GM18867 (cell line): ENCODE measurements at regions not wholly inside any gene's neighbourhood (a gene's known extent, or its start where the extent isn't known, plus 50 kb on each side); places are given as distances from the start of the nearest gene placed in this dataset.
A peak's percentile ranks its signal among the peaks of the same experiment; 100 is the strongest.
"Not testable (repeated sequence)": the region's sequence is repeated elsewhere in the genome, so short reads cannot be mapped to it uniquely, and the experiment has no call there.

Source experiments
- ATAC-seq: cut with Tn5 transposase; IDR thresholded peaks from one replicate; pipeline ENCODE4 v1.9.1; 2021; ENCODE audit warnings: mild to moderate bottlenecking, moderate library complexity; ENCODE audit not compliant: unreplicated experiment

DNA sequence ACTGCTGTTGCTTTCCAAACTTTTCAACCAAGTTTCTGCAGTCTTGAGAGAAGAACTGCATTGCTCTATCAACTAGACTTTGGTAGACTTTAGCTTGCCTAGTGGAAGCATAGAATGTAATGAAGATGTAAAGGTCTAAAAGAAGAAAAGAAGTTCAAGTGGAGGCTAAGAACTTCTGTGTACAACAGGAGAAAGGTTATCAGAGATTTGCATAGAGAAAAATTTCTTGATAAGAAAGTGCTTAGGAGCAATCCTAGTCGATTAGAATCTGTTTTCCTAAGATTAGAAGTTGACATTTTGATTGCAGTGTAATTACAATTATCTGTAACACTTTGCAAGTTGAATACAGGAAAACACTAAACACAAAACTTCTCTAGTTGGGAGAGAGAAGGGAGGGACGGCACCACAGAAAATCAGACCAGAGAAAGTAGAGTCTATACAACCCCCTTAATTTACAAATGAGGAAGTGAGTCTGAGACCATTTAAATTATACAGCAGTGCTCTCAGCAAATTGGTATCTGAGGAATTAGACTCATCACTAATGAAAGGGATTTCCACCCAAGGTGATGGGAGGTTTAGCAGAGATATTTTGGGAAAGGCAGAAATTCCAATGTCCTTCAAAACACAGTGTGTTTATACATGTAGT lies 194.3 kb upstream of the MARCKS start:
- ATAC-seq: peak; percentile 84

DNA sequence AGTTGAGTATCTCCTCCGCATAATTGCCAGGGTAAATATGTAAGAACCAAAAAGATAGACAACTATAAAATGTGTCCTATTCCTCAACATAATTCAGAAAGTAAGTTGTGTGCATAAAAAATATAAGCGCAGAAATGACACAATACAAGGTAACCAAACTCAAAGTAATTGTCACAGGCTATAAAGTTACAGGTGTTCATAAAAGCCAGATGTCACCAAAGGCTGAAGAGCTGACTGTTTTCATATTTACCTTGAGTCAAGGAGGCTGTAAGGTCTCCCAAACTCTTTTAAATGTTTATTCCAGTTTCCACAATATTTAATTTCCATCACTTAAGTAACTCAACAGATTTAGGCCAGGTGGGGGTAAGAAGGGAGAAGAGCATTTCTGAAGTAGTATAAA lies 192.2 kb upstream of the MARCKS start:
- ATAC-seq: no peak

DNA sequence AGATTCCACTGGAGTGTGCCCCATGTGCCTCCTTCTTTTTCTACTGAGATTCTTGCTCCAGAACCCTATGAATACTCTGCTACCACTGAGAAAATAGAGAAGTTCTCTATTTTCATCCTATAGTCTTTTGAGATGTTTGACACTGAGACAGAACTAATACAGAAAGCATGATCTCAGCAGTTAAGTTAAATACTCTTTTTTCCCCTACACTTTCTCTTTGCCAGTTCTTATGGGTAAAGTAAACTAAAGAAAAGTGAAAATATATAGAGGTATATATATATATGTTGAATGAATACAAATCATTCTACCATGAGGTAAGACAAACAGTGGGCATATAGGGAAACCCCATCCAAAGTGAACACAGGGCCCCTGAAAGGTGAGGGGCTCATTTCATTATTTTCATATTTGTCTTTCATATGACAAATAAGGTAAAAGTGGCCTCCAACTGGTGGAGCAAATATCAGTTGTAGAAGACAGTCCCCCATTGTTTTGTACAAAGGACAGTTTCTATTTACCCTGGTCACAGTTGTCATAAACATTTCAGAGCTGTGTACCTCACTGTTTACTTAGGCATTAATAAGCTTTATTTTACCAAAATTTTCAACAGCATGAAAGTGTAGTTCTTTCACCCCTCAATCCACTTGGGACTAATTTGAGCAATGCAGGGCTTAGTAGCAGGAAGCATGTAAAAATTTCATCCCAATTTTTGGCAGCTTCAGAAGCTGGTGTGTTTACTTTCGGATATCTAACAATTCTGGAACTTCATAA lies 188.3 kb upstream of the MARCKS start:
- peak; percentile 52 for ATAC-seq

DNA sequence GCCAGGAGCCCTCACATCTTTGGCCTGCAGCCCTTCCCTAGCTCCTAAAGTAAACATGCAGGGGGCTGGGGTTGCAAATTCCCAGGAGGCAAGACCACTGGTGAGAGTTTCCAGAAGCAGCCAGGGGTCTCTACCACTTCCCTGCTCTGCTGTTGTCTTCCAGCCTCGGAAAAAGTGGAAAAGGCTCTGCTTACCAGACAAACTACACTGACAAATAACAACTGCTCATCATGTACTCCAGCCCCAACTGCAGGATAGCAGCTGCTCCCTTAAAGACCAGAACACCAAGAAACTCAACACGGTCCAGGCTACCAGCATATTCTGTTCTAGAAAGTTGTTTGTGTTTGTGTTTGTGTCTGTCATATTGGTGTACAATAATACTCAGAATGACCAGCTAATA lies 187.5 kb upstream of the MARCKS start:
- ATAC-seq: no peak

DNA sequence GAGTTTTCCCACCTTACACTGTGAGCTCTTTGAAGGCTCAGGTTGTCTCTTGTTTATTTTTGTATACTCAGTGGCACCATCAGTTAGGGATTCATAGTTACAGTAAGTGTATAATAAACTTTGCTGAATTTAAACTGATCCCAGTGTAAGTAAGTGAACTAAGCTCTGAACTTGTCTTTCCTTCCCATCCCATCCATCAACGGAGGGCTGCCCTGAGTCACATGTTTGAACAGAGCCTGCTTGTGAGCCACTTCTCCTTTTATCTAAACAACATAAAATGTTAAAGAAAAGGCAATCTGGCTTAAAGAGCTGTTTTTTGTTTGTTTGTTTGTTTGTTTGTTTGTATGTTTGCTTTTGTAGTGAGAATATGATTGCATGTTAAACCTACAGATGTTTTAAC lies 185.7 kb upstream of the MARCKS start:
- no peak for ATAC-seq

DNA sequence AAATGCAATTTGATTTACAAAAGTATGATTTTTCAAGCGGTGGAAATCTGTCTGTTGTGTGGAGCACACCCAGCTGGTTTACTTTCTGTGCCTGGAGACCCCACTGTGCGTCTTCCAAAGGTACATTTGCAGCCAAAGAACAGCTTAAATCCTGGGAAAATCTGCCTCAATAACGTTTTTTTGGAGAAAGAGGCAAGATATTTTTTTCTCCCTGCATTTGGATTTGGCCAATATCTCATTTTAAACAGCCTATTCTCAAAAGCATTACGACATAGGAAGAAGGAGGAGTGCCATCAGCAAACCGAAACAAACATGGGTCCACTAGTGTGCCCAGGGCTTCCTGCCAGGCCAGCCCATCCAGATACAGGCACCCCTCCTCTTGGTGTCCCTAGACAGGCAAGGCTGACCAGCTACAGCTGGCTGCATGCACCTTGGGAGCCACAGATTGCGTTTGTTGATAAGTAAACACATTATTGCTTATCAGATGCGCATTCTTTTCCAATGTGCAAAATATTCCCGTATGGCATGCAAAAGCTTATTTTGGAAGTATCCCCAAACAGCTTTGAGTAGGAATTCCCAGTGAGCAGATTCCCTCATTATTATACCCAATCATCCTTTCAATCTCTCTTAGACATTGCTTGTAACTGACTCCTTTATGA lies 184.5 kb upstream of the MARCKS start:
- no peak for ATAC-seq

DNA sequence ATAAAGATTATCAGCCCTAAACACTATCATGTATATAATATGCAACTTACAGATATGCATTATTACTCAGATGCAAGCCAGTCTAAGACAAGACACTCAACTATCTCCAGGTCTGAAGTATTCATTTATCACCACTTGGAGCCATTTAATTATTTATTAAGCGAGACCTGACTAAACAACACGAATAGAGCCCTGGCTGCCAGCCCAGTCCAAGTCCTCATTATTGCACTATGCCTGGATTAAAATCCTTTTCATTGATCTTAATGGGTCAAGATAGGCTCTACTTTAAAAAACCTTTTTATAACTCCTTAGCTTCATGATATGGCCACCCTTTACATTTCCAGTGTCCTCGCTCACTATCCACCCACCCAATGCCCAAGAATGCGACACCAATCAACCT lies 183.1 kb upstream of the MARCKS start:
- no peak for ATAC-seq

DNA sequence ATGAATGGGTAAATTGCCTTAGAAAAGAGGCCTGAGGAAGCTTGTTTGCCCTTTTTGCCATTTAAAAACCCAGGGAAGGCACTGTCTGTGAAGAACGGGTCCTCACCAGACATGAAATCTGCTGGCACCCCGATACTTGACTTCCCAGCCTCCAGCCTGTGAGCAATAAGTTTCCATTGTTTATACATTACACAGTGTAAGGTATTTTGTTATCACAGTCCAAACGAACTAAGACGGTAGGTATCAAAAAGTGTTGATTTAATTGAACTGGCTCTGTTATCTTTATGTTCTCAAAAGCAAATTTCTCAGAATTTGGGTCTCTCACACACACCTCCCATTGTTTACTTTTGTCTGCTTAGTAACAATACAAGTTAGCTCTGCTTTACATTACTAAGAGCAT lies 181.1 kb upstream of the MARCKS start:
- no peak for ATAC-seq

DNA sequence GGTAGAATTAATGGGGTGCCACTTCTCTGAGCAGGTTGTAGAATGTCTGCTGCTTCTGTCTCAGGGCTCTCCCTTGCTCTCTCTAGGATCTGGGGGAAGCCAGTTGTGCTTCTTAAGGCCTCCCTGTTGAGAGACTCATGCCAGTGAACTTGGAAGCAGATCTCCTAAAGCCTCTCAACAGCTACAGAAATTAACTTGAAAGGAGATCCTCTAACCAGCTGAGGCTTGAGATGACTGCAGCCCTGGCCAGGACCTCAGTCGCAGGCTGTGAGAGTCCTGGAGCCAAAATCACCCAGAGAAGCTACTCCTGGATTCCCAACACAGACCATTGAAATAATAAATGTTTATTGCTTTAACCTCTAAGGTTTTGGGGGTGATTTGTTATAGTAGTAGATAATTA lies 180.2 kb upstream of the MARCKS start:
- no peak for ATAC-seq

DNA sequence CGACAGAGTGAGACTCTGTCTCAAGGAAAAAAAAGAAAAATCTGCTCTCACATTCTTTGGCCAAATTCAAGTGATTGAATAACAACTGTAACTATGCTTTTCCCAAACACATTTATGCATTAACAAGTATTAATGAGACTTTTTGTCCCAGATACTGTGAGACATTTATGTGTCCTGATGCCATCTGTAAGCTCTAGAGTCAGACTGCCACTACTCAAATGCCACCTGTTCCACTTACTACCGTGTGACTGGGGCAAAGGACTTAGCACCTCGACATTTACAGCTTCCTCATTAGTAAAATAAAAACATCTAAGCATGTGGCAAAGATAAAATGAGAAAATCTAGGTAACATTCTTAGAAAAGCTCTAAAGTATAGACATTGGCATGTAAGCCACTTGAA lies 178.1 kb upstream of the MARCKS start:
- no peak for ATAC-seq

DNA sequence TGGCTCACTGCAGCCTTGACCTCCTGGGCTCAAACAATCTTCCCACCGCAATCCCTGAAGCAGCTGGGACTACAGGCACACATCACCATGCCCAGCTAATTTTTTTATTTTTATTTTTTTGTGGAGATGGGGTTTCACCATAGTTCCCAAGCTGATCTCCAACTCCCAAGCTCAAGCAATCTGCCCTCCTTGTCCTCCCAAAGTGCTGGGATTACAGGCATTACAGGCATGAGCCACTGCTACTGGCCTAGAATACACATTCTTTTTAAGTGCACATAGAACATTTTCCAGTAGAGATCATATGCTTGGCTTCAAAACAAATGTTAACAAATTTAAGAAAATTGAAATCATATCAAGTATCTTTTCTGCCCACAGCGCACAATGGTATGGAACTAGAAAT lies 176.8 kb upstream of the MARCKS start:
- no peak for ATAC-seq

DNA sequence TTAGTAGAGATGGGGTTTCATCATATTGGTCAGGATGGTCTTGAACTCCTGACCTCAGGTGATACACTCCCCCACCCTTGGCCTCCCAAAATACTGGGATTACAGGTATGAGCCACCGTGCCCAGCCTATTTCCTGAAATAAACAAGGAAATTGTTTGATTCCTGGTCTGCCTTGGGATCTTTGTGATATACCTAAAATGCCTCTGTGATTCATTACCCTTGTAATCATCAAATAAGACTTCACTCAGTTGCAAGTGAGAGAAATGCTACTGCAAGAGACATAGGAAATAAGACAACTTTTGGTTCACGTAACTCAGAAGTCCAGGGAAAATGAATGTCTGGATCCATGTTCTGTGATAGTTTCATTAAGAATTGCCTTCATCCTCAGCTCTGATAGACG lies 173.2 kb upstream of the MARCKS start:
- ATAC-seq: no peak

DNA sequence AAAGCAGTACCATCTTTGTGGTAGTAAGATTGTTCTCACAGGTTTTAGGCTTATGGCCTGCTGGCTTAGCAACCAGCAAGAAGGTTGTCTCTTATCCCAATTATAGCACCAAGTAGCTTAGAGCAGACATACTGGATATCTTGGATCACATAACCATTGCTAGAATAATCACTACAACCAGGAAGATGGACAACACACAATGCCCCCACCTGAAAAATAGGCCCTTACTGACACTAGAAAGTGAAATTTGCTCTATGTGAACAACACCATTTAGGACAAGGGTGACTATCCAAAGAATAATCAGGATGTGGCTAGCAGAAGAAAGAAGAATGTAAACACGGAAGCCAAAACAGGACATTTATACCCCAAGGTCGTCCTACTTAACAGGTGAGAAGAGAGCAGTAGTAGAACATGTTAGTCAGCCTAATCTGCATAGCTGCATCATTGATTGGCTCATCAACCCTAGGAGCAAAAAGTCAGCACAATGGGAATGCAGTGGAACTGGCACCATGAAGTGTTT lies 172.7 kb upstream of the MARCKS start:
- no peak for ATAC-seq

DNA sequence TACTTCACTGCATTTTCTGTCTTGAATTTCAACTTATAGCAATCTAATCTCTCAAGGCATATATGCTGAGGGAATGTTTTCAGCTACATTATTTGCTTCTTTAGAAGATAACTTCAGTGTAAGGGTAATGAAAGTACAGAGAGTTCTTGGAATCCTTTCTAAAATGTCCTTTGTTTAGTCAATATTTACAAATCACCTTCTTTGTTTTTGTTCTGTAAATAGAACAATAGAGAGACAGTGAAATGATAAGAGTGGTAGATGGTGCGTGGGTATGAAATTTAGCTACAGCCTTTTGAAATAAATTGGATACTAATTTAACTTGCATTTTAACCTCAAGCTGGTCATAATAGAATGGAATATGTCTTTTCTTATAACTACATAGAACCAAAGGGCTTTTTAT lies 171.1 kb upstream of the MARCKS start:
- ATAC-seq: no peak

DNA sequence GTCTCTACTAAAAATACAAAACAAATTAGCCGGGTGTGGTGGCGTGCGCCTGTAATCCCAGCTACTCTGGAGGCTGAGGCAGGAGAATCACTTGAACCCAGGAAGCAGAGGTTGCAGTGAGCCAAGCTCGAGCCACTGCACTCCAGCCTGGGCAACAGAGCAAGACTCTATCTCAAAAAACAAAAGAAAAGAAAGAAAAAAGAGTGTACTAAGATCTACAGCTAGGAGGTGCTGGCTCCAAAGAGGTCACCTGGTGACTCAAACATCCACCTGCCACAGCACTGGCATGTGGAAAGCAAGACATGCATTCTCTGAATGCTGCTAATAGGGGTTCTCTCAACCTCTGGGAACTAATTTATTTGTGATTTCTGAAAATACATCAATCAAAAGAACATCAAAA lies 167.5 kb upstream of the MARCKS start:
- ATAC-seq: not testable (repeated sequence)

DNA sequence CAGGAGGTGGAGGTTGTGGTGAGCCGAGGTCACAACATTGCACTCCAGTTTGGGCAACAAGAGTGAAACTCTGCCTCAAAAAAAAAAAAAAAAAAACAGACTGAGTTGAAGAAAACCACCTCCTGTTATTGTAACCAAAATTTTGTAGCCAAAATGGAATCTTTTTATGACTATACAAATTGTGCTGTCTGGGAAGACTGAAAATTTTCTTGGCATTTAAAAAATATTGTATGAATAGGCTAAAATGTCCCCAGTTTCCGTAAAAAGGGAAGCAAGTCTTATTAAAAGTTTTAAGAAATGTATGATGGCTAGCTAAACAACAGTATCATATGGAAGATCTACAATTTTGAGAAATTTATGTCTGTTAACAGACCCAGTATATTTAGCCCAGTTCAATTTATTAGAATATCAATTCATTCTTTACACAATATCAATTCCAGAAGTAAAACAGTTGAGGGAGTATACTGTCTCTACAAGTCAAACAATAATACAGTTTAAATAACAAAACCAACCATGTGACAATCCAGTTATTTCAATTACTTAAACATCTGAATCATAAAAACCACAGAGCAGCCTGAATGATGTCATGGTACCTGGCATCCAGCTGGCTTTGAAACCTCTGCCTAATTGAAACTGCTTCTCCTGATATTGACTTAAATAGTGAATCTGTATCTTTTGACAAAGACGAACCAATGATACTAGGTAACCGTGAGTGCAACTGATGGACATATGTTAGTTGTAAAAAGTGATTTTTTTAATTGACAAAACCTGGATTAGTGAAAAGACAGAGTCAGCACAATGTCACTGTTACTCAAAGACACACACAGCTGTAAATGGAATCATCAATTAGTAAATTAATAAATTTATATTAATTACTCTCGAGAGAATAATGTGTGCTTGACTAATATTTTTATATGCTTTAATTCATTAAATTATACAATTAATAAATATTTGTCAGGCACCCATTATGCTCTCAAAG lies 166.6 kb upstream of the MARCKS start:
- peak; percentile 80 for ATAC-seq

DNA sequence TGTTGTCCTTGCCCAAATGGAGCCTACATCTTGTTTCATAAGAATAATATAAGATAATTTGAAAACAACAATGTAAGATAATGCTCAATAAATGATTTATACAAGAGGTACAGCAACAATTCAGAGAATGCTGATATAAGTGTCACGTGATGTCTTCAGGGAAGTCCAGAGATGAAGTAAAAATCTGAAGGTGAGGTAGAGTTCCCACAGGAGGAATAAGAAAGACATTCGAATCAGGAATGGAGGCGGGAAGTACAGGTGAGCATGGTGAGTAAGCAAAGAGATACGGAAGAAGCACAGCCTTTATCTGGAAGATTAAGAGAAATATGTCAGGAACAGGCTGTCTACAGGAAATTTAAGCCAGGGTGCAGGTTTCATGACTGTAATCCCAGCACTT lies 165.9 kb upstream of the MARCKS start:
- ATAC-seq: no peak

DNA sequence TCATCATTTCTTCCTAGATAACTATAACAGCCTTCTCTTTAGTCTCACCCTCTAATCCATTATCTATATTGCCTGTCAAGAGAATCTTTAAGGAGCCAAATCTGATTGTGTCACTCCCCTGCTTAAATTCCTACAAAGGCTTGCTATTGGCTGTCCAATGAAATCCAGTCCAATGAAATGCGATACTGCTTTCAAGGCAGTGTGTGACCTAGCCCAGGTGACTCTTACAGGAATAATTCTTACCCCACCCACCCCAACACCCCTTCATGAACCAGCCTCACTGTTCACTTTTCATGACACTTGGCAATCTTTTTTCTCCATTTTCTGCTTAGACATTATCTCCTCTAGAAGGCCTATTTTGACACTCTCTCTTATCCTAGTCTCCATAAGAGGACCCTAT lies 163.3 kb upstream of the MARCKS start:
- ATAC-seq: no peak

DNA sequence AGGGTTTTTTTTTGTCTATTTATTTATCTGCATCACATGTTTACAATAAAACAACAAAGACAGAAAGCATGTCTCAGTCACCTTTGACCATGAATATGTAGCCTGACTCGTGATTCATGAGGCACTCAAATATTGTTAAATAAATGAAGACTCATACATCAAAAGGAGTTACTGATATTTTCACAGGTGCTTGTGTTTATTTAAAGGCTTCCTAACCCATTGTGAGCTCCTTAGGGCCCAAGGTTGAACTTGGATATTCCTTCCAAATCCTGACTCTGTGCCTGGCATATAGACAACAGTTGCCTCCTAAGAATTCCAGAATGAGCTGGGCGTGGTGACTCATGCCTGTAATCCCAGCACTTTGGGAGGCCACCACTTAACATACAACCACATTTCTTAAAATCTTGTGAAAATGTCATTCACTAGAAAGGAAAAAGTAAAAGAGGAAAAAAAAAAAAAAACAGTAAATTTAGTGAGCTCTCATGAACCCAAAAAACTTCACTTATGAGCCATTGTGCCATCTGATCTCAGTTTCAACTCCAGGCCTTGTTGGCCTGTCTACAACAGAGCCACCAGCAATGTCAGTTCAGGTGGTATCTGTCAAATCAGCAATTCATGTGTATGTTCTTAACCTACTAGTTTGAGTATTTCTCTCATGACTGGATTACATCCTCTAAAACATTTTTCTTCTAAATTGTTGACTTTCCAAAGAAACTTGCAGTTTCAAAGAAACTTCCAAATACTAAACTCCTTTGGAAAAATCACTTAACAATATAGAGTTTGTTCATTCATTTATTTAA lies 162.7 kb upstream of the MARCKS start:
- ATAC-seq: no peak

DNA sequence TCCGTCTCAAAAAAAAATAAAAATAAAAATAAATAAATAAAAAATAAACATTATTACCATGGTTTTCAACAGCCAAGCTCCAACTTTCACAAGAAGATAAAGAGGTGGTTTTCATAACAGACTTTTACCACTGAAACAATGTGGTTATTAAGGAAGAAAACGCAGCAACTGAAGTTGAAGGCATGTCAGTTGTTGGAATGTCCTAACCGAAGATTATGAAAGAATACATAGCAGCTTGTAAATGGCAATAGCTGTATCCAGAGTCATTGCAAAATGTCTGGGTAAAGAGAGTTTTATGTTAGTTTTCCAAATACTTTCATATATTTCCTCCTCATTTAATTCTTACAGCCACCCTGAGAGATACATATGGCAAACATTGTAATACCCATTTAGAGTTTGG lies 161.6 kb upstream of the MARCKS start:
- ATAC-seq: no peak
